LNCaP clone FGC (cell line): ENCODE measurements at regions not wholly inside any gene's neighbourhood (a gene's known extent, or its start where the extent isn't known, plus 50 kb on each side); places are given as distances from the start of the nearest gene placed in this dataset.

Experiments used
- DNase-seq: peaks from one replicate; pipeline ENCODE4 v3.0.0-alpha.2; 2011; ENCODE audit warnings: low read depth
- H3K4me3 ChIP-seq: 2 replicates; pipeline ENCODE4 v1.5.1; 2011; ENCODE audit warnings: mild to moderate bottlenecking, low read depth, low read length, control low read depth
- TF ChIP-seq, protein P1 (sequence below): IDR thresholded peaks from 2 replicates; pipeline ENCODE4 v1.5.1; 2012; ENCODE audit warnings: mild to moderate bottlenecking; ENCODE audit not compliant: control insufficient read depth, insufficient read depth; ENCODE audit errors: extremely low read depth

DNA sequence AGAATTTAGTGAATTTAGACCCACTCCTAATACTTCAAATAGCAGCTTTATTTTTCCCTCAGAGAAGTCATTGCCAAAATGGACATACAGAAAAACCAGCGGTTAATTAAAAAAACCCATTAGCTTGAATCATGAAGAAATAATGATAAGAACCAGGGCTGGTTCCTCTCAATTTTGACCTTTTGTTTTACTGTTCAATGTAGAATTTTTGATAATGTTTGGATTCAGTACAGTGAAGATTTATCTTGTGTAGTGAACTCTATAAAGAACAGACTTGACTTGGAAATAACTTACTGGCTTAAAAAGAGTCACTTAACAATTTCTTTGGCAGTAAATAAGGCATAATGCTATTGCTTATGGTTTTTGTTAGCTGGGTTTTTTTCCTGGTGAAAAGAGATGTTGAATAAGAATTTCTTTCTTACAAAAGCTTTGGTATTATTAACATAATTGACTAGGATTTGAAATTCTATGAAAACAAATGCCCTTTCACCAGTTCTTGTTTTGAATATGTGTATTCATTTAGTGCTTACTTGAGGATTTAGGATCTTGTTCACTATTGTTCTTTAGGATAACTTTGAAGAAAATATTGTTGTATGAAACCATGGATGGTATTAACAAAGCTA lies 73.4 kb upstream of the ITPRID2 start:
- H3K4me3 ChIP-seq = no peak overlapping the region
- no peak for DNase-seq
- TF ChIP-seq, protein P1, sequence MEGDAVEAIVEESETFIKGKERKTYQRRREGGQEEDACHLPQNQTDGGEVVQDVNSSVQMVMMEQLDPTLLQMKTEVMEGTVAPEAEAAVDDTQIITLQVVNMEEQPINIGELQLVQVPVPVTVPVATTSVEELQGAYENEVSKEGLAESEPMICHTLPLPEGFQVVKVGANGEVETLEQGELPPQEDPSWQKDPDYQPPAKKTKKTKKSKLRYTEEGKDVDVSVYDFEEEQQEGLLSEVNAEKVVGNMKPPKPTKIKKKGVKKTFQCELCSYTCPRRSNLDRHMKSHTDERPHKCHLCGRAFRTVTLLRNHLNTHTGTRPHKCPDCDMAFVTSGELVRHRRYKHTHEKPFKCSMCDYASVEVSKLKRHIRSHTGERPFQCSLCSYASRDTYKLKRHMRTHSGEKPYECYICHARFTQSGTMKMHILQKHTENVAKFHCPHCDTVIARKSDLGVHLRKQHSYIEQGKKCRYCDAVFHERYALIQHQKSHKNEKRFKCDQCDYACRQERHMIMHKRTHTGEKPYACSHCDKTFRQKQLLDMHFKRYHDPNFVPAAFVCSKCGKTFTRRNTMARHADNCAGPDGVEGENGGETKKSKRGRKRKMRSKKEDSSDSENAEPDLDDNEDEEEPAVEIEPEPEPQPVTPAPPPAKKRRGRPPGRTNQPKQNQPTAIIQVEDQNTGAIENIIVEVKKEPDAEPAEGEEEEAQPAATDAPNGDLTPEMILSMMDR = no peak

- H3K4me3 ChIP-seq = no peak overlapping the region
- TF ChIP-seq, protein P1 = no peak
- DNase-seq = no peak
These were observed 72.7 kb upstream of the ITPRID2 start for GRCh38 chr2:181818840-181819239.

DNA sequence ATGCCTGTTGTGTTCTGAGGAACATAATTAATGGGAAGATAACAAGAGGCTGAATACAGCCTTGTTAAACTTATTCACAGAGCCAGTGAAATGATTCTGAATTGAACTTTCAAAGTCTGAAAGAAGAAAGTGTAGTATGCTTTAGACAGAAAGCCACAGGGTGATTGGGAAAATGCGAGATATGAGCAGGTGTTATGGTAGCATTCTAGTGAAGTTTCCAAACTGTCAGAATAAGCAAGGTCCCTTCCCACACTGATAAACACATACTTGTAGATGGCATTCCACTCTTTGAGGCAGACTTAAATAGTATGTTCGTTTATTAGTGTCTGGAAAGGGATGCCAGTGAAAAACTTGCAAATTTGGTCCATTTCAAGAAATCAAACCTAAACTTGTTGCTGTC lies 70.5 kb upstream of the ITPRID2 start:
- no peak overlapping the region for H3K4me3 ChIP-seq
- TF ChIP-seq, protein P1 = no peak
- no peak for DNase-seq

GRCh38 chr2:181822097-181822496 lies 69.4 kb upstream of the ITPRID2 start:
- no peak overlapping the region for H3K4me3 ChIP-seq
- DNase-seq = no peak
- TF ChIP-seq, protein P1 = no peak

DNA sequence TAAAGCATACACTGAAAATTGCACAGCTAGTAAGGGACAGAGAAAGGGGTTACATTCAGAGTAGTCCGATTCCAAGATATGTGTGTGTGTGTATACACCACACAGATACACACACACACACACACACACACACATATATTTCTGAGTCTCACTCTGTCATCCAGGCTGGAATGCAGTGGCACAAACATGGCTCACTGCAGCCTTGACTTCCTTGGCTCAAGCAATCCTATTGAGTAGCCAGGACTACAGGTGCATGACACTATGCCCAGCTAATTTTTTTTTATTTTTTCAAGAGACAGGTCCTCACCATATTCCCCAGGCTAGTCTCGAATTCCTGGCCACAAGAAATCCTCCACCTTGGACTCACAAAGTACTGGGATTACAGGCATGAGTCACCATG lies 68.1 kb upstream of the ITPRID2 start:
- TF ChIP-seq, protein P1 = no peak
- H3K4me3 ChIP-seq = no peak overlapping the region
- DNase-seq = no peak

- H3K4me3 ChIP-seq = no peak overlapping the region
- TF ChIP-seq, protein P1 = no peak
- DNase-seq = no peak
These were observed 63.3 kb upstream of the ITPRID2 start for GRCh38 chr2:181828122-181828705.

- DNase-seq = no peak
- no peak overlapping the region for H3K4me3 ChIP-seq
- TF ChIP-seq, protein P1 = no peak
These were observed 62.3 kb upstream of the ITPRID2 start for GRCh38 chr2:181829230-181829629.
